GM19193 (cell line): ENCODE measurements at regions not wholly inside any gene's neighbourhood (a gene's known extent, or its start where the extent isn't known, plus 50 kb on each side); places are given as distances from the start of the nearest gene placed in this dataset.

Experiments
- POLR2A ChIP-seq: IDR thresholded peaks from 4 replicates; pipeline ENCODE4 v1.6.1; 2011; ENCODE audit not compliant: insufficient read depth, insufficient read length; ENCODE audit errors: extremely low read depth

GRCh38 chr15:25960273-25960672, 97.1 kb upstream of the ATP10A start:
- TF ChIP-seq POLR2A, result no peak

GRCh38 chr15:25959100-25959499, 96.0 kb upstream of the ATP10A start:
- TF ChIP-seq POLR2A, result no peak

GRCh38 chr15:25955628-25956027, 92.5 kb upstream of the ATP10A start:
- TF ChIP-seq POLR2A, result no peak

GRCh38 chr15:25954398-25954797, 91.3 kb upstream of the ATP10A start:
- TF ChIP-seq POLR2A, result no peak

GRCh38 chr15:25950014-25950413, 86.9 kb upstream of the ATP10A start:
- no peak for TF ChIP-seq POLR2A

DNA sequence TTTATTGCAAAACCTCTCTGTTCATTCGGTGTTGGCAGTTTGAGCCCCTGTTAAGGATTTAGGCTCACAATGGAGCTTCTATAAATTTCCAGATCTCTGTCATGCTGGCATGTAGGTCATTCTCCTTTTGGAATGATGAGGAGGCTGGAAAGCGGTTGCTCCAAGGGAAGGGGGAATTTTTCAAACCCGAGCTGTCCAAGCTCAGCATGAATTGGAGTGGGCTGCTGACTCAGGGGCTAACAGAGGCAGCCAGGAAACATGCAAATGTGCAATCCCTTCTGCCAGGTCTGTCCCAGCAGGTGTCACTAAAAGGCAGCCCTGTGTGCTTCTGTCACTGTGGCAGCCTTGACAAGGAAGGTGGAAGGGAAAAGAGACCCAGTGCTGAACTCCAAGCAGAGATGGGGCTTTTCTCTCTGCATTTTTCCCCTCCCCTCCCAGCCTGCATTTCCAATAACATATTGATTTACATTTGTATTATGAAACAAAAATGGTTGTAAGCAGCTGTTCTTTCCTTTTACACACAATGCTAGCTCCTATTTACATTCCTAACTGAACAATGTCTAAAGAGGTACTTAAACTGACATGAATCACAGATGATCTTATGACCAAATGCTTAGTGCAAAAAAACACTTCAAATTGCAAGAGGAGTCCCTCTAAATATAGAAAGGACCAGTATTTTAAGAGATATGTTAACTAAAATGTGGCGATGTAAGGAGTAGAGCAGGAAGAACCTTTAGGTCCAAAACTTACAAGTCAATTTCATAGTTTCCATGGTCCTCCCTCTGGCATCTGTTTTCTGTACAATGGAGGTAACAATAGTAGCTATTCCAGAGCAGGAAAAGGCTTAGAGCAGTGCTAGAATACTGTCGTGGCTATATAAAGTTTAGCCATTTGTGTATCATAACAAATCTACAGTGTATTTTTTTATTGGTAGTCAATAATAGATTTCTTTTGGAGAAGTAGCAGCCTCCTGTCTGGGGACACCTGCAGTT, 84.5 kb upstream of the ATP10A start:
- TF ChIP-seq POLR2A, result no peak

- no peak for TF ChIP-seq POLR2A
These were observed 83.2 kb upstream of the ATP10A start for GRCh38 chr15:25946241-25946805.

DNA sequence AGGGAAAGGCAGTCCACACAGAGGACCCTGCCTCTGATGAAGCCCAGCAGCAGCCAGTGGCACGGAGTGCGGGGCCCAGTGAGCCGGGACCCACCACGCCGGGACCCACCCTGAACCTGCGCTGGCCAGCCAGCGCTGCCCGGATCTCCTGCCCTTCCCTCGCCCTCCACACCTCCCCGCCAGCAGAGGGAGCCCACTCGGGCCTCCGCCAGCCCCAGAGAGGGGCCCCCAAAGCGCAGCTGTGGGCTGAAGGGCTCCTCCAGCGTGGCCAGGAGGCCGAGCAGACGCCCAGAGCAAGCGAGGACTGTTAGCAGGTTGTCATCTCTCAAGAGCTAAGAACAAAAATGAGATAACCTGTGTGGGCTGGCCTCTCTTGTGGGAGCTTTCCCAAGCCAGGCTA, 81.3 kb upstream of the ATP10A start:
- TF ChIP-seq POLR2A, result no peak

GRCh38 chr15:25943831-25944230, 80.7 kb upstream of the ATP10A start:
- no peak for TF ChIP-seq POLR2A

DNA sequence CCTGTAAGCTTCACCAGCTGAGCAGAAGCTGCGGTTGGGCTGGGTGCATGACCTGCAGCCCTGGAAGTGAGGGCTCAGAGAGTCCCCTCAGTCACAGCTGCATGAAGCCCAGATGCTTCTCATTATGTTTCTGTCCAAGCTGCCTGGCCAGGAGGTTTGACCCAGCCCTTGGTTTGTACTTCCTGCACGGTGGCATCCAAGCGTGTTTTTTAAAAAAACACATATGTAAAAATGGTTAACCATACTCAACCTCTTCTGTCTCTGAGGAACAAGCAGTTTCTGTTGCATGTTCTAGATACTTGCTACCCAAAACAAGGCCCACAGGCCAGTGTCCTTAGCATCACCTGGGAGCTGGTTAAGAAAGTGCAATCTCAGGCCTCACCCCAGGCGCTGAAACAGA, 76.0 kb upstream of the ATP10A start:
- TF ChIP-seq POLR2A, result no peak

GRCh38 chr15:25937796-25938195, 74.7 kb upstream of the ATP10A start:
- TF ChIP-seq POLR2A, result no peak

DNA sequence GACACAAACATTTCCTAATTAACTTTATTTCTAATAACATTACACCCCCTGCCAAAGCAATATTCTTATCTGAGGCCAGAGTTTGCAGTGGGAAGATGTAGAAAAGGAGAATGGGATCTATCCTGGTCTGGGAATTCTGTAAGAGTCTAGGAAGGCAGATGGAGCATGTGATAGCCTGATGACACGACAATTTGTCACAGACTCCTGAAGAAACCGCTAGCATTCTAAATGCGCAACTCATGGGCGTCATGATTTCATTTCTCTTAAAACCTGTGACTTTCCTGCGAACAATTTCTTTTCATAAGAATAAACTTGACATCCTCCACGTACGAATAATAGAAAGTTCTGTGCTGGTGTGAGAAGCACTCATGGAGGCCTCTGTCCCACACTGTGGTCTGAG, 72.9 kb upstream of the ATP10A start:
- no peak for TF ChIP-seq POLR2A

- no peak for TF ChIP-seq POLR2A
These were observed 70.5 kb upstream of the ATP10A start for GRCh38 chr15:25933456-25934158.

GRCh38 chr15:25932696-25933095, 69.6 kb upstream of the ATP10A start:
- no peak for TF ChIP-seq POLR2A

DNA sequence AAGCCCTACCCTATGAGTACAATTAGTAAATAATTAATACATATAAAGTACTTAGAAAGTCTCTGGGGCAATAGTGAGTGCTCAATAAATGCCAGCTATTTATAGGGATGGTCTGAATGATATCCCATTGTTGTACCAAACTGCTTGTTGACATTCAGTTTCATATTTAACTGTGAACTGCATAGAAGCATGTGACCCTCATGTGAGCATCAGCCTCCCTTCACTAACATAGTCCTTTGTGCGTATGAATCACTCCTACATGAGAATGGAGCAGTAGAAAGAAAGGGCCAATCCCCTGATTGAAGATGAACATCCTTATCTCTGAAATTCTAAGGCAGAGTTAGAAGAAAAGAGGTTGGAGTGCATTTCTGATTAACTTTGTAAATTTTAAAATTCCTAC, 68.7 kb upstream of the ATP10A start:
- no peak for TF ChIP-seq POLR2A
